ENCODE measurements at regions not wholly inside any gene's neighbourhood (a gene's known extent, or its start where the extent isn't known, plus 50 kb on each side); places are given as distances from the start of the nearest gene placed in this dataset.

DNA sequence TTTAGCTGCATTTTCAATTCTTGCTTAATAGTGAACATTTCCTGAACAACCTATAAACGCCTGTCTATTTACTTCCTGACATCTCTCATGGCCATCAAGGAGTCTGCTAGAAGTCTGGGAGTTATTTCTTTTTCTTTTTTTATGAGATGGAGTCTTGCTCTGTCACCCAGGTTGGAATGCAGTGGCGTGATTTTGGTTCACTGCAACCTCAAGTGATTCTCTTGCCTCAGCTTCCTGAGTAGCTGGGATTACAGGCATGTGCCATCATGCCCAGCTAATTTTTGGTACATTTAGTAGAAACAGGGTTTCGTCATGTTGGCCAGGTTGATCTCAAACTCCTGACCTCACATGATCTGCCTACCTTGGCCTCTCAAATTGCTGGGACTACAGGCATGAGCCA, 217.6 kb upstream of the USP9Y start:
- no peak for TF ChIP-seq POLR2A (IDR thresholded peaks at IDR 0.05; ENCODE audit: low read length)
- no peak for TF ChIP-seq GATA1 (IDR thresholded peaks at IDR 0.05; ENCODE audit: low read depth, low read length)
